Ovary (tissue), 3 donors: ENCODE measurements at regions not wholly inside any gene's neighbourhood (a gene's known extent, or its start where the extent isn't known, plus 50 kb on each side); places are given as distances from the start of the nearest gene placed in this dataset.

ENCODE experiments used
- CTCF ChIP-seq, 3 donors: fragments of 450-650 bp in 2 of 3; fragments of 200-600 bp in 1 of 3; IDR thresholded peaks; one replicate each; pipeline versions ENCODE4 v1.5.1 to v1.8.0; 2016 to 2022; ENCODE audit warnings: antibody characterized with exemption in 3 of 3, mild to moderate bottlenecking in 1 of 3
- EP300 ChIP-seq: sonication (generic); formaldehyde crosslinking; IDR thresholded peaks from one replicate; pipeline ENCODE4 v1.6.1; 2017; ENCODE audit warnings: antibody characterized with exemption
- POLR2A ChIP-seq: fragments of 450-650 bp; IDR thresholded peaks from one replicate; pipeline ENCODE4 v1.6.1; 2017; ENCODE audit warnings: antibody characterized with exemption, mild to moderate bottlenecking, moderate library complexity
- donor health status: DM: no; HTN: no; CAD: no.

- TF ChIP-seq POLR2A = no peak
- no peak for TF ChIP-seq CTCF (IDR thresholded peaks at IDR 0.05)
- no peak for TF ChIP-seq EP300
Measured at GRCh38 chrX:18034504-18034903, 173.4 kb upstream of the RAI2 start.
